NCI-H128 (cell line): ENCODE measurements at regions not wholly inside any gene's neighbourhood (a gene's known extent, or its start where the extent isn't known, plus 50 kb on each side); places are given as distances from the start of the nearest gene placed in this dataset.
"Not testable (repeated sequence)": the region's sequence is repeated elsewhere in the genome, so short reads cannot be mapped to it uniquely, and the experiment has no call there.

Source experiments
- DNase-seq: peaks from one replicate; lab custom pipeline; 2025; ENCODE audit not compliant: unreplicated experiment; lab: John Stamatoyannopoulos, UW

- no peak for DNase-seq
Measured at GRCh38 chr14:83021323-83021722, 1487.7 kb upstream of the SEL1L start.

- no peak for DNase-seq
Measured at GRCh38 chr14:83023369-83023768, 1489.7 kb upstream of the SEL1L start.

- DNase-seq = no peak
Measured at GRCh38 chr14:83041224-83041623, 1507.6 kb upstream of the SEL1L start.

- no peak for DNase-seq
Measured at GRCh38 chr14:83042858-83043257, 1509.2 kb upstream of the SEL1L start.

GRCh38 chr14:83044001-83044400 is 1510.3 kb upstream of the SEL1L start:
- no peak for DNase-seq

- no peak for DNase-seq
Measured at GRCh38 chr14:83047059-83047830, 1513.6 kb upstream of the SEL1L start.

GRCh38 chr14:83053022-83053710 is 1519.5 kb upstream of the SEL1L start:
- DNase-seq = no peak

- DNase-seq = no peak
Measured at GRCh38 chr14:83058068-83058467, 1524.4 kb upstream of the SEL1L start.

- no peak for DNase-seq
Measured at GRCh38 chr14:83071888-83072501, 1538.3 kb upstream of the SEL1L start.

- DNase-seq = no peak
Measured at GRCh38 chr14:83085136-83085535, 1551.5 kb upstream of the SEL1L start.

GRCh38 chr14:83085725-83086124 is 1552.1 kb upstream of the SEL1L start:
- no peak for DNase-seq

GRCh38 chr14:83091991-83092956 is 1558.6 kb upstream of the SEL1L start:
- DNase-seq = not testable (repeated sequence)

GRCh38 chr14:83096092-83096491 is 1562.4 kb upstream of the SEL1L start:
- DNase-seq = no peak

- no peak for DNase-seq
Measured at GRCh38 chr14:83101846-83102245, 1568.2 kb upstream of the SEL1L start.

- no peak for DNase-seq
Measured at GRCh38 chr14:83118029-83118428, 1584.4 kb upstream of the SEL1L start.

- DNase-seq = no peak
Measured at GRCh38 chr14:83120187-83120586, 1586.5 kb upstream of the SEL1L start.

- no peak for DNase-seq
Measured at GRCh38 chr14:83126076-83126475, 1592.4 kb upstream of the SEL1L start.

GRCh38 chr14:83128783-83129182 is 1595.1 kb upstream of the SEL1L start:
- no peak for DNase-seq

GRCh38 chr14:83129496-83129895 is 1595.8 kb upstream of the SEL1L start:
- DNase-seq = no peak

GRCh38 chr14:83133981-83134645 is 1600.5 kb upstream of the SEL1L start:
- DNase-seq = no peak
